ENCODE measurements at regions not wholly inside any gene's neighbourhood (a gene's known extent, or its start where the extent isn't known, plus 50 kb on each side); places are given as distances from the start of the nearest gene placed in this dataset.

DNA sequence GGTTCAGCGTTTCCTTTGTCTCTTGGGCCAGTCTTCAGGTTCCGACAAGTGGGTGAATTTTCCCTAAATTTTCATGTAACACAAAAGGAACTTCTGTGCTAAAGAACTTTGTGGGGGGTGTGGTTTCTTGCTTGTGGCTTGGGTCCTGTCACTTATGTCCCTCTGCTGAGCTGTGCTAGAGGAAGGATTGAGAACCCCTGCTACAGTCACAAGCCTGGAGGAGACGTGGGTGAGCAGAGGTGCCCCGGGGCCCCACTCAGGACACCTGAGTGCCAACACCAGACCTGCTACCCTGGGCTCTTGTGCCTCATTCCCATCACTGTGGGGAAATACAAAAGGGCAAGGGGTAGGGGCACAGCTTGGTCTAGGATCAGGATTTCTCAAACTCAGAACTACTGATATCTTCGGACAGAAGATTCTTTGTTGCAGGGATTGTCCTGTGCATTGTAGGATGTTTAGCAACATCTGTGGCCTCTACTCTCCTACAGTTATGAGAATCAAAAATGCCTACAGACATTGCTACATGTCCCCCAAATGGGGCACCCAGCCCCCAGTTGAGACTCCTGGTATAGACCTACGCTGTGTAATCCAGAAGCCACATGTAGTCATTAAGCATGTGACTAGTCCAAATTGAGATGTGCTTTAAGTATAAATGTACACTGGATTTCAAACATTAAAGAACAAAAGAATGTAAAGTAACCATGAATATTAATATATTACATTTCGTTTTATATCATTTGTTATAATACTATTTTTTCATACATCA, 128.7 kb downstream of the LY86 start:
- H3K4me3 Mint-ChIP-seq: no peak overlapping the region
- DNase-seq (ENCODE audit: low spot score in 2 of 2): no peak
- H3K9me3 Mint-ChIP-seq: no peaks in the 10 kb centered on the region
- H3K27ac Mint-ChIP-seq: no peak overlapping the region
- peaks cover 5% of the 10 kb centered on the region for H3K27me3 Mint-ChIP-seq
- no peaks in the 10 kb centered on the region for H3K36me3 Mint-ChIP-seq
- ATAC-seq (ENCODE audit: low read depth): no peak
- peaks cover 9% of the 10 kb centered on the region for H3K4me1 Mint-ChIP-seq

DNA sequence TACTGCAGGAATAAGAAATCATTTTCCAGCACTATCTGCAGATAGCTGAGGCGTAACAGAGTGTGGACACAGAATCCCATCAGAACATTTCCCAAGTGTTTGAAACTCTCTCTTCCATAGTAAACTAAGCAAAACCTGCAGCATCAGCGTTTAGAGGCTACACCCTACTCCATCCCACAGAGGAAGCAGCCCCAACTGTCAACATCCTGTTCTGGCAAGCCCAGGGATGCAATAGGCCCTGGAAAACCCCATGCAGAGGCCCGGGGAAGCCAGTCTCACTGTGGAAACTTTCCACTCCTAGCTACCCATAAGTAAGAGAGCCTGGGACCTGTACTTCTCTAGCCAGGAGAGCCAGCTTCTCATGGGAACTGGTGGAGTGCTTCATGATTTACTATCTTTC, 129.4 kb downstream of the LY86 start:
- H3K4me1 Mint-ChIP-seq: peaks cover 4% of the 10 kb centered on the region
- peaks cover 3% of the 10 kb centered on the region for H3K27me3 Mint-ChIP-seq
- H3K27ac Mint-ChIP-seq: no peak overlapping the region
- H3K9me3 Mint-ChIP-seq: no peaks in the 10 kb centered on the region
- ATAC-seq (ENCODE audit: low read depth): no peak
- H3K36me3 Mint-ChIP-seq: no peaks in the 10 kb centered on the region
- DNase-seq (ENCODE audit: low spot score in 2 of 2): no peak
- H3K4me3 Mint-ChIP-seq: no peak overlapping the region

DNA sequence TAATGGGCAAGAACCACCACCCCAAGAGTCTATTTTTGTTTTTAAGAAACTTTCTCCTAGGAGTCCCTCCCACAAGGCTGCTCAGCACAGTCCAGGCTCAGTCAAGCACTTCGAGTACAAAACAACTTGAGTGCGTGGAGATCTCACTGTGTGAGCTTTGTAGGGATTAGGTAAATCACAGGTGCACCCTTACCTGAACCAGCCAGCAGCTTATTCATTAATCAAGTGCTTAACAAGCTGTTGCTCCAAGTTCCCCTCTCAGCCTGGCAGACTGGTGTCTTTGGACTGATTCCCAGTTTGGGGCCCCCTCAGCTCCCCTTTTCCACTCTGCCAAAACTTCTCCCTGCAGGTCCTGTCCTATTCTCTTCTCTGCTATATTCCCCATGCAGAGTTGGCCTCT, 133.1 kb downstream of the LY86 start:
- DNase-seq (ENCODE audit: low spot score in 2 of 2): no peak
- peaks cover 4% of the 10 kb centered on the region for H3K27me3 Mint-ChIP-seq
- no peaks in the 10 kb centered on the region for H3K9me3 Mint-ChIP-seq
- H3K4me1 Mint-ChIP-seq: peaks cover 4% of the 10 kb centered on the region
- H3K4me3 Mint-ChIP-seq: no peak overlapping the region
- ATAC-seq (ENCODE audit: low read depth): no peak
- no peak overlapping the region for H3K27ac Mint-ChIP-seq
- no peaks in the 10 kb centered on the region for H3K36me3 Mint-ChIP-seq

DNA sequence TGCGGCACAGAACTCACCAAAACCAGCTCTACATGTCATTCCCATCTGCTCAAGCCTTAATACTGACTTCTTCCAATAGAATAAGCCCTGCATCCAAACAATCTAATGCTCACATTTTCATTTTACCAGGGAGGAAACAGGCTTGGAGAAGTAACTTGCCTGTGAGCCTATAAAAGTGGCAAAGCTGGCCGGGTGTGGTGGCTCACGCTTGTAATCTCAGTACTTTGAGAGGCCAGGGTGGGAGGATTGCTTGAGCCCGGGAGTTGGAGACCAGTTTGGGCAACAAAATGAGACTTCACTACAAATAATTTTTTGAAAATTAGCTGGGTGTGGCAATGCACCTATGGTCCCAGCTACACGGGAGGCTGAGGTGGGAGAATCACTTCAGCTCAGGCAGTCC, 133.7 kb downstream of the LY86 start:
- H3K27me3 Mint-ChIP-seq: peaks cover 7% of the 10 kb centered on the region
- no peaks in the 10 kb centered on the region for H3K36me3 Mint-ChIP-seq
- no peak overlapping the region for H3K27ac Mint-ChIP-seq

DNA sequence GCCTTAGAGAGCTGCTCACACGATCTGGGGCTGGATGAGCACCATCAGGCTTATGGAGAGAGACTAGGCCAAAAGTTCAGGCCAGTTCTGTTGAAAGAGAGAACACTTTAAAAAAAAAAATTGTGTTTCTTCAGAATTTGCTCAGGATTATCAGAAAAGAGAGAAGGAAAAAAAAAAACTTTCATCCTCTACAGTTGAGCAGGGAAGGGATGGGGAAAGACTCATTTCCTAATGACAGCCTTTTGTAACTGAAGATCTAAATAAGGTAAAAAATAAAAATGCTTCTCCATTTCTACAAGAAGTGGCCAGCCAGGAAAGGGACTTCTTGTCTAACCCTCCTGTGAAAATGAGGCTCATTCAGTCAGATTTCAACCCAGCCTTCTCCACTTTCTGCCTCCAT, 134.8 kb downstream of the LY86 start:
- peaks cover 4% of the 10 kb centered on the region for H3K4me1 Mint-ChIP-seq
- no peak for ATAC-seq (ENCODE audit: low read depth)
- no peaks in the 10 kb centered on the region for H3K9me3 Mint-ChIP-seq
- no peak overlapping the region for H3K4me3 Mint-ChIP-seq
- H3K27me3 Mint-ChIP-seq: peaks cover 10% of the 10 kb centered on the region
- H3K27ac Mint-ChIP-seq: no peak overlapping the region
- no peak for DNase-seq (ENCODE audit: low spot score in 2 of 2)
- H3K36me3 Mint-ChIP-seq: no peaks in the 10 kb centered on the region

More for the DNA sequence above, 133.7 kb downstream of the LY86 start:
- no peak overlapping the region for H3K4me3 Mint-ChIP-seq
- DNase-seq (ENCODE audit: low spot score in 2 of 2) (no peak), ATAC-seq (ENCODE audit: low read depth) (no peak)
- no peaks in the 10 kb centered on the region for H3K9me3 Mint-ChIP-seq
- H3K4me1 Mint-ChIP-seq: peaks cover 4% of the 10 kb centered on the region

DNA sequence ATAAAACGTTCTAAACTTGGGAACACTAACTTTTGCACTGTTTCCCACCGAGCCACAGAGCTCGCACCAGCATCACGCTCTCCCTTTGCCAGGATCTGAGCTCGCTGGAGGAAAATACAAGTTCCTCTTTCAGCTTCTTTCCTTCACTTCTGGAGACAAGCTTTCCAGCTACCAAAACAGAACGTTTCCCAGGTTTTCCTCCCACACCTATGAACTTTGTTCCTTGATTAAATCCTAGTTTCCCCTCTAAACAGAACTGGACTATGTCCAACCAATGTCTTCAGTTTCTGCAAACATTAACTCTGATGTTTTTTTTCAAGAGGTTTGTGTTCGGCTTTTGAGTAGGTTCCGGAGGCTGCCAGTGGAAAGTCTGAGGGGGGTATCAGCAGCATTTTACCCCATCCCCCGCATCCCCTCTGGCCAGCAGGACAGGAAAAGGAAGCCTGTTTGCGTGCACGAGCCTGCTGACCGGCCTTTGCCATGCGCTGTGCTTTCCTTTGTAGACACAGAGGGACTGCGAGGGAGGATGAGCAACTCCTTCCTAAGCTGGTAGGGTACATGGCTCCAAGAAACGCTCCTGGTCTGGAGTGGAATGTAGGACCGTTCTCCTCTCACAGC, 135.5 kb downstream of the LY86 start:
- Mint-ChIP-seq H3K4me1 (peaks cover 4% of the 10 kb centered on the region), H3K4me3 (no peak overlapping the region), H3K27ac (peak overlapping the region; percentile 73), H3K9me3 (no peaks in the 10 kb centered on the region), H3K27me3 (peaks cover 11% of the 10 kb centered on the region), H3K36me3 (no peaks in the 10 kb centered on the region)
- DNase-seq (ENCODE audit: low spot score in 2 of 2) (no peak), ATAC-seq (ENCODE audit: low read depth) (no peak)

DNA sequence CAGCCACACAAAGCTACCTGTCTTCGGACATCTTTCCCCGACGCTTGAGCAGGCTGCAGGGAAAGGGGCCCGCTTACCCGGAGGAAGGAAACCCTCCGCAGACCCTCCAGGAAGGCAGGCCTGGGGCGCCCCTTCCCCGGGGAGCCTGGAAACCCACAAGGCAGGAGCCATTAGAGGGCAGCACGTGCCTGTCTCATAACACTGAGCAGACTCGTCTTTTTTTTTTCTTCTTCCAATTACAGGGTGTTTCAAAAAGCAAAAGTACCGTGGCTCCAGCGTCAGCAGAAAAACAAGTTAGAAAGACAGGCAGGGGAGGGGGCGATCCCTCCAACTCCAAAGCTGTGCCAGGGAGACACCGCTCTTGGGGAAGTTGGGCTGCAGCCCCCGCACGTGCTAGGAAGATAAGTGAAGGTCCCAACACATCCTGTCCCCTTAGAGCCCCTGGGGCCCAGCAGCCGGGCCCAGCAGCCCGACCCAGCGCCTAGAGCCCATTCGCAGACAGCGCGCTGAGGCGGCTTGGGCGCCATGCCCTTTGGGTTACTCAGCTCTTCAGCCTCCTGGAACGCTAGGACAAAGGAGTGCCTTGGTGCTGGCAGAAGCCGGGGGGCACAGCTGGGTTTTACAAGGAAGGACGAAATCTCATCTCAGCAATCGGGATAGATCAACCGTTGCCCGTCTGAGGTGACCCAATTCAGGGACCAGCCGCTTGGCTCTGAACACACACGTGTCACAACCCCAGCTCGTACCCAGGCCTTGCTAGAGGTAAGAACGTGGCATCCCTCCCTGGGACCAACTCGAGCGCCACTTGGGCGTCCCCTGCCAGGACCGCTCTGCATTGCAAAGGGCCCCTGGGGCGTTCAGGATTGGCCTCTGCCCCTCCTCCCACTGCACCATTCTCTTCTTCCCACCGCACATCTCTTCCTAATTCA, 136.3 kb downstream of the LY86 start:
- DNase-seq (ENCODE audit: low spot score in 2 of 2) (peak; percentile 30 to 34), ATAC-seq (ENCODE audit: low read depth) (peak; percentile 82)
- Mint-ChIP-seq H3K27ac (peak overlapping the region; percentile 73), H3K27me3 (peaks cover 11% of the 10 kb centered on the region), H3K9me3 (no peaks in the 10 kb centered on the region), H3K4me1 (peaks cover 4% of the 10 kb centered on the region), H3K36me3 (no peaks in the 10 kb centered on the region), H3K4me3 (peak overlapping the region; percentile 69)

DNA sequence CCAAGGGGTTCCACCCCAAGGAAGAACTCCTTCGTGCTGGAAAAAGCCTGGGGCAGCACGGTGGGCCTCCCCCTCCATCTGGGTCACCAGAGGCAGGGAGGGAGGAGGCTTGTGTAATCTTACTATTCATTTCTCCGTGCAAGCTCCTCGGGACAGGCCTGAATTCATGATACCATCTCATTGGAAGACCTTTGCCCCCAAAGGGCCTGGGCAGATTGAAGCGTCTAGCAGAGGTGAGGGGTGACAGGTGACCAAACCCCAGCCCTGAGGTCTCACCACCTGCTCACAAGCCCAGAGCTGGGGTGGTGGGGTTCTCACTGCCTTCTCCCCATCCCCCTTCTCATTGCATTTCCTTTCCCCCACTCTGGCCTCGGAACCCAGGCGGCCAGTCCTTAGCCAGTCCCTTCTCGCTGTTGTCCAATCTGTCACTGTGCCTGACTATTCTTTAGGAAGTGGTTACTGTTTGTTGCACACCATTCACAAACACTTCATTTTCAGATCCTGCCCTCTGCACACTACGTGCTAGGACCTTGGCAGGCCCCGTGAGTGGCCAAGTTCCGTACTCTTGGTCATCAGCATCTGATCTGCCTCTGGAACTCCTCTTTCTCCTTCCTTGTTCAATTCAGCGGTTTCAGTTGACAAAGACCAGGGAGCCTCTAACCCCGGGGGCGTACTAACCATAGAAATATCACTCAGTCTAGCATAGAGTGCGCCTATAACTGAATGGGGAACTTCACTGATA, 137.1 kb downstream of the LY86 start:
- H3K9me3 Mint-ChIP-seq: no peaks in the 10 kb centered on the region
- H3K36me3 Mint-ChIP-seq: no peaks in the 10 kb centered on the region
- peaks cover 11% of the 10 kb centered on the region for H3K27me3 Mint-ChIP-seq
- H3K4me3 Mint-ChIP-seq: no peak overlapping the region
- no peak overlapping the region for H3K27ac Mint-ChIP-seq
- ATAC-seq (ENCODE audit: low read depth) (no peak), DNase-seq (ENCODE audit: low spot score in 2 of 2) (no peak)
- peaks cover 4% of the 10 kb centered on the region for H3K4me1 Mint-ChIP-seq

DNA sequence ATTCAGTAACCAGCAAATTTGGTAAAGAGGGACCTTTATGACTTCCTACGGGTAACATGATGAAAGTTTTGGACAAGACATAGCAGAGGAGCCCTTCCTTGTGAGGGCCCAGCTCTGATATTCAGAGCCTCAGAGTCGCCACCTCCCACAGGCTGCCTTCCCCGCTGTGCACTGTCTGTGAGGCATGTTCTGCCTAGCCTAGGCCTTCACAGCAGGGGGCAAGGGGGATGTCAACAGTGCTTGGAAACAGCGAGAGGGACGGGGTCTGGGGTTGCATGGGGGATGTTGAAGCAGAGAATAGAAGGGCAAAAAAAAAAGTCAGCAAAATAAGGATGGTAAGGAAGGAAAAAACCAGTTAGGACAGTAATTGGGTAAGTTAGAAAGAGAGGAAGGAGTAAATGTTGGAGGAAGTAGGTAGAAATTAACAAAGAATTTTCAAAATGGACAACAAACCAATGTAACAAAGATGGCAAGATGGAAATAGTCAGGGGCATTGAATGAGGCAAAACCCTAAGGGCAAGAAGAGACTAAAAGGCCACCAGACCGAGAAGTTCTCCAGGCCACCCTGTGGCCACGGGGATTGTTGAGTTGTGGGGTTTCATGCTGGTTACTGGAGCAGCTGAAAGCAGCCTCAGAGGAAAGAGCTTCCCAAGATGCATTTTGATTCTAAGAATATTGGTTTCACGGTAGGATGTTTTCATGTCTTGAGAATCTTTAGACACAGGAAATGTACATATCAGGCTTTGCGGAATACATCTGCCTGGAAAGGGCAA, 139.8 kb downstream of the LY86 start:
- H3K4me1 Mint-ChIP-seq: peaks cover 4% of the 10 kb centered on the region
- DNase-seq (ENCODE audit: low spot score in 2 of 2) (no peak), ATAC-seq (ENCODE audit: low read depth) (no peak)
- no peaks in the 10 kb centered on the region for H3K9me3 Mint-ChIP-seq
- no peak overlapping the region for H3K27ac Mint-ChIP-seq
- H3K36me3 Mint-ChIP-seq: no peaks in the 10 kb centered on the region
- no peak overlapping the region for H3K4me3 Mint-ChIP-seq
- peaks cover 14% of the 10 kb centered on the region for H3K27me3 Mint-ChIP-seq

DNA sequence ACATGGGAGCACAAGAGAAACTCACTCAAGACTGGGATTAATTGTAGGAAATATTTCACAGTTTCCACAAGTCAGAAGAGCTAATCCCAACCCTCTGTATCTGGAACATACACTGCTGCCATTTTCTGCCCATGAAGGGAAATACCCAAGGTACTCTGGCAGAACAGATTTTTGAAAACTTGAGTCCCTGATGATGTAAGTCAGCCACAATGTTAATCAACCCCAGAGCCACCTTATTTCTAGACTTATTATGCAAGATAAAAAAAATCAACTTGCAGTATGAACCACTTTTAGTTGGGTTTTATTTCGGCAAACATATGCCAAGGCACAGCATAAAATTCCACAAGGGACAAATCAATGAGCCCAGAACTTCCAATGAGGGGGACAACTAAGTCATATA, 141.5 kb downstream of the LY86 start:
- ATAC-seq (ENCODE audit: low read depth): no peak

DNA sequence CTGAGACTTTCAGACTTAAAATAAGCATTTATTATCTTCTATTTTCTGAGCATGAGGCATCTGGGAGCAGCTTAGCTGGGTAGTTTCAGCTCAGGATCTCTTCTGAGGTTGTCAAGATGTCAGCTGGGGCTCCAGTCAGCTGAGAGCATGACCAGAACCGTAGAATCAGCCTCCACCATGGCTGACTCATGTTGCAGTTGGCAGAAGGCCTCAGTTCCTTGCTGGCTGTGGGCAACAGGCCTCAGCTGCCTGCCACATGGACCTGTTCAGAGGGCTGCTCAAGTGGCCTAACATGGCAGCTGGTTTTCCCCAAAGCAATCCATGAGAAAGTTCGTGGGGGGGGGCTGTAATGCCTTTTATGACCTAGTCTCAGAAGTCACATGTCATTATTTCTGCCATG, 142.3 kb downstream of the LY86 start:
- H3K4me3 Mint-ChIP-seq: no peak overlapping the region
- no peak overlapping the region for H3K27ac Mint-ChIP-seq
- H3K27me3 Mint-ChIP-seq: peaks cover 24% of the 10 kb centered on the region
- H3K36me3 Mint-ChIP-seq: no peaks in the 10 kb centered on the region
- DNase-seq (ENCODE audit: low spot score in 2 of 2) (no peak), ATAC-seq (ENCODE audit: low read depth) (no peak)
- H3K9me3 Mint-ChIP-seq: no peaks in the 10 kb centered on the region
- no peaks in the 10 kb centered on the region for H3K4me1 Mint-ChIP-seq

More for the DNA sequence above, 141.5 kb downstream of the LY86 start:
- Mint-ChIP-seq H3K27ac (no peak overlapping the region), H3K4me3 (no peak overlapping the region), H3K36me3 (no peaks in the 10 kb centered on the region), H3K27me3 (peaks cover 26% of the 10 kb centered on the region), H3K9me3 (no peaks in the 10 kb centered on the region), H3K4me1 (no peaks in the 10 kb centered on the region)
- DNase-seq (ENCODE audit: low spot score in 2 of 2): no peak

DNA sequence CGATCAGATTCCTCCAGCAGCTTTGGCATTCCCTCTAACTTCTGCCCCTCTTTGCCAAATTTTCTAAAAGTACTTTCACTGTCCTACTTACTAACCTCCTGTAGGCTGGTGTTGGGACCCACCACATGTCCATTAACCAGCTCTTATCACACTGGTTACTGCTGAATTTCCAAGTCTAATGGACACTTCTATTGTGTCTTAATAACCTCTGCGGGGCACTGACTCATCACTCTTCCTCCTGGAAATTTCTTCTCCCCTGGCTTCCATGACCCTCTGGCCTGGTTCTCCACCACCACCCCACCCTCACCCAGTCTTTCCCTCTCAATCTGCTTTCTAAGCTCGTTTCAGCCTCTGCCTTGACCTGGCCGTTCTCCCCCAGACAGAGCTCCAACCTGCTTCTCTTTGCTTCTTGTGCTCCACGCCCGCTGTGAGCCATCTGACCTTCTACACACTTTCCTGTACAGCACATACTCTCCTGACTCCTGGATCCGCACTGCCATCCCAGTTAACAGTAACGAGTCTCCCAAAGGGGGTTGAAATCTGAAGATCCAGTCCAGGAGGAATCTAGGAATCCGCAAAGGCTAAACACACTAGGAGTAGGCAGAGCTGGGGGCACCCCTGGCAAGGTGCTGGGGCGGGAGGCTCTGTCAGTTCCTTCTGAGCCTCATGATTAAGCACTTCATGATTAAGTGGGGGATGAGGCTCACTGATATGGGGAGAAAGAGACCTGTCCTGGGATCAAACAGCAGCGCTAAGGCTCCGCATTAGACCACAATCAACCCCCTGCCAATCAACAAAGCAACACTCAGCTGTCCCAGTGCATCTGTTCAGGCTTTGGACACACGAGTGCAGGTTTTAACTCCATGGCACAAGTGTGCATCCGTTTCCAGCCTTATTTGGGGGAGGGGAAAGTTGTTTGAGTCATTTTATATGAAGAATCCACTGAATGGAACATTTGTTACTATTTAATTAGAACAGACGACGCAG, 146.3 kb downstream of the LY86 start:
- Mint-ChIP-seq H3K27me3 (peaks cover 29% of the 10 kb centered on the region), H3K4me3 (no peak overlapping the region), H3K4me1 (no peaks in the 10 kb centered on the region), H3K36me3 (no peaks in the 10 kb centered on the region), H3K9me3 (no peaks in the 10 kb centered on the region), H3K27ac (no peak overlapping the region)
- ATAC-seq (ENCODE audit: low read depth) (no peak), DNase-seq (ENCODE audit: low spot score in 2 of 2) (no peak)

All from memory B cell (primary cell).